GM23248 (cell line): ENCODE measurements at regions not wholly inside any gene's neighbourhood (a gene's known extent, or its start where the extent isn't known, plus 50 kb on each side); places are given as distances from the start of the nearest gene placed in this dataset.
"Not testable (repeated sequence)": the region's sequence is repeated elsewhere in the genome, so short reads cannot be mapped to it uniquely, and the experiment has no call there.

Source experiments
- EZH2 ChIP-seq: fragments of 200-600 bp; sonication (generic); IDR thresholded peaks from 2 replicates; pipeline ENCODE4 v1.6.1; 2018; ENCODE audit warnings: antibody characterized with exemption, mild to moderate bottlenecking; ENCODE audit not compliant: insufficient read depth, poor library complexity, severe bottlenecking
- EZH2phosphoT487 ChIP-seq: fragments of 200-600 bp; sonication (generic); IDR thresholded peaks from 2 replicates; pipeline ENCODE4 v1.6.1; 2018; ENCODE audit warnings: antibody characterized with exemption, moderate library complexity, mild to moderate bottlenecking, low read depth; ENCODE audit not compliant: insufficient read depth

- TF ChIP-seq EZH2, EZH2phosphoT487: not testable (repeated sequence)
These were observed 899.5 kb downstream of the CDY1 start for GRCh38 chrY:26521436-26521835.
